ES-I3 (cell line): ENCODE measurements at regions not wholly inside any gene's neighbourhood (a gene's known extent, or its start where the extent isn't known, plus 50 kb on each side); places are given as distances from the start of the nearest gene placed in this dataset.

Experiments used
- H3K36me3 ChIP-seq: 2 replicates; pipeline ENCODE4 v1.6.1; 2013; ENCODE audit warnings: mild to moderate bottlenecking, low read length, control low read depth, moderate library complexity; ENCODE audit not compliant: insufficient read depth
- H3K4me1 ChIP-seq: 2 replicates; pipeline ENCODE4 v1.6.1; 2013; ENCODE audit warnings: mild to moderate bottlenecking, control low read depth, low read length; ENCODE audit not compliant: insufficient read depth
- H3K9ac ChIP-seq: 2 replicates; pipeline ENCODE4 v1.6.1; 2013; ENCODE audit warnings: low read depth, mild to moderate bottlenecking, low read length, moderate library complexity
- H3K9me3 ChIP-seq: 2 replicates; pipeline ENCODE4 v1.6.1; 2013; ENCODE audit warnings: mild to moderate bottlenecking, low read length, moderate library complexity; ENCODE audit not compliant: control insufficient read depth, insufficient read depth

GRCh38 chr5:164187785-164188184, 682.4 kb downstream of the MAT2B start:
- peaks cover 22% of the 10 kb centered on the region for H3K4me1 ChIP-seq
- H3K36me3 ChIP-seq: no peaks in the 10 kb centered on the region
- H3K9me3 ChIP-seq: no peaks in the 10 kb centered on the region
- no peak overlapping the region for H3K9ac ChIP-seq

- no peaks in the 10 kb centered on the region for H3K36me3 ChIP-seq
- H3K9me3 ChIP-seq: no peaks in the 10 kb centered on the region
- no peak overlapping the region for H3K9ac ChIP-seq
- peaks cover 22% of the 10 kb centered on the region for H3K4me1 ChIP-seq
These were observed 683.3 kb downstream of the MAT2B start for GRCh38 chr5:164188733-164189148.

- Histone ChIP-seq H3K9me3 (no peaks in the 10 kb centered on the region), H3K9ac (no peak overlapping the region), H3K4me1 (peaks cover 16% of the 10 kb centered on the region), H3K36me3 (no peaks in the 10 kb centered on the region)
These were observed 685.8 kb downstream of the MAT2B start for GRCh38 chr5:164191240-164191639.

GRCh38 chr5:164202338-164202737, 696.9 kb downstream of the MAT2B start:
- H3K36me3 ChIP-seq: no peaks in the 10 kb centered on the region

GRCh38 chr5:164203581-164204225, 698.3 kb downstream of the MAT2B start:
- Histone ChIP-seq H3K4me1 (peaks cover 3% of the 10 kb centered on the region; the same call in 1 of the 2 replicates), H3K9me3 (no peaks in the 10 kb centered on the region), H3K36me3 (no peaks in the 10 kb centered on the region), H3K9ac (no peak overlapping the region)

More at GRCh38 chr5:164202338-164202737, 696.9 kb downstream of the MAT2B start:
- H3K4me1 ChIP-seq: peaks cover 3% of the 10 kb centered on the region; the same call in 1 of the 2 replicates
- H3K9ac ChIP-seq: no peak overlapping the region
- no peaks in the 10 kb centered on the region for H3K9me3 ChIP-seq

GRCh38 chr5:164204338-164204946, 699.0 kb downstream of the MAT2B start:
- H3K9ac ChIP-seq: no peak overlapping the region
- peaks cover 3% of the 10 kb centered on the region; the same call in 1 of the 2 replicates for H3K4me1 ChIP-seq
- H3K36me3 ChIP-seq: no peaks in the 10 kb centered on the region
- H3K9me3 ChIP-seq: no peaks in the 10 kb centered on the region

- H3K9me3 ChIP-seq: no peaks in the 10 kb centered on the region
- H3K4me1 ChIP-seq: peaks cover 3% of the 10 kb centered on the region; the same call in 1 of the 2 replicates
- no peak overlapping the region for H3K9ac ChIP-seq
- no peaks in the 10 kb centered on the region for H3K36me3 ChIP-seq
These were observed 700.8 kb downstream of the MAT2B start for GRCh38 chr5:164206196-164206595.

- Histone ChIP-seq H3K9ac (no peak overlapping the region), H3K4me1 (peaks cover under 1% of the 10 kb centered on the region; the same call in 1 of the 2 replicates), H3K9me3 (no peaks in the 10 kb centered on the region), H3K36me3 (no peaks in the 10 kb centered on the region)
These were observed 702.2 kb downstream of the MAT2B start for GRCh38 chr5:164207646-164208045.

- no peak overlapping the region for H3K9ac ChIP-seq
- H3K4me1 ChIP-seq: no peaks in the 10 kb centered on the region
- H3K9me3 ChIP-seq: no peaks in the 10 kb centered on the region
- no peaks in the 10 kb centered on the region for H3K36me3 ChIP-seq
These were observed 705.1 kb downstream of the MAT2B start for GRCh38 chr5:164210491-164210890.

GRCh38 chr5:164214698-164215097, 709.3 kb downstream of the MAT2B start:
- H3K4me1 ChIP-seq: no peaks in the 10 kb centered on the region
- no peaks in the 10 kb centered on the region for H3K36me3 ChIP-seq
- no peaks in the 10 kb centered on the region for H3K9me3 ChIP-seq
- H3K9ac ChIP-seq: no peak overlapping the region

GRCh38 chr5:164217464-164217863, 712.0 kb downstream of the MAT2B start:
- Histone ChIP-seq H3K36me3 (no peaks in the 10 kb centered on the region), H3K9ac (no peak overlapping the region), H3K9me3 (no peaks in the 10 kb centered on the region), H3K4me1 (no peaks in the 10 kb centered on the region)

- no peaks in the 10 kb centered on the region for H3K9me3 ChIP-seq
- H3K4me1 ChIP-seq: no peaks in the 10 kb centered on the region
- no peak overlapping the region for H3K9ac ChIP-seq
- H3K36me3 ChIP-seq: no peaks in the 10 kb centered on the region
These were observed 715.1 kb downstream of the MAT2B start for GRCh38 chr5:164220522-164220921.

GRCh38 chr5:164224236-164224635, 718.8 kb downstream of the MAT2B start:
- H3K9me3 ChIP-seq: no peaks in the 10 kb centered on the region
- H3K36me3 ChIP-seq: no peaks in the 10 kb centered on the region
- no peaks in the 10 kb centered on the region for H3K4me1 ChIP-seq
- no peak overlapping the region for H3K9ac ChIP-seq

GRCh38 chr5:164224772-164225171, 719.4 kb downstream of the MAT2B start:
- Histone ChIP-seq H3K4me1 (no peaks in the 10 kb centered on the region), H3K9me3 (no peaks in the 10 kb centered on the region), H3K36me3 (no peaks in the 10 kb centered on the region), H3K9ac (no peak overlapping the region)

GRCh38 chr5:164230341-164230740, 724.9 kb downstream of the MAT2B start:
- Histone ChIP-seq H3K9me3 (no peaks in the 10 kb centered on the region), H3K36me3 (no peaks in the 10 kb centered on the region), H3K4me1 (no peaks in the 10 kb centered on the region), H3K9ac (no peak overlapping the region)
